GM12878 (cell line): ENCODE measurements at regions not wholly inside any gene's neighbourhood (a gene's known extent, or its start where the extent isn't known, plus 50 kb on each side); places are given as distances from the start of the nearest gene placed in this dataset.
A peak's percentile ranks its signal among the peaks of the same experiment; 100 is the strongest.

Experiments used
- ATAC-seq: fragments of 200-7000 bp; cut with Tn5 transposase; 3 replicates; pipeline ENCODE4 v1.9.1; 2020; ENCODE audit warnings: mild to moderate bottlenecking, moderate library complexity
- BruUV-seq: library from RNA; stranded (reverse); fragments of 400-500 nt; replicated peaks from 2 replicates; lab custom pipeline; 2021; lab: Mats Ljungman, UMichigan
- CTCF ChIA-PET: fragments of 300-600 bp; sonication (Branson Sonifier 250); formaldehyde crosslinking; extraction: SDS; loops from one replicate; lab custom pipeline; 2021; ENCODE audit warnings: inconsistent platforms; lab: Yijun Ruan, JAX
- POLR2A ChIA-PET: fragments of 350-600 bp; formaldehyde crosslinking; extraction: SDS; loops from one replicate; lab custom pipeline; 2021; ENCODE audit warnings: inconsistent platforms; lab: Charles Lee
- RAD21 ChIA-PET: fragments of 300-600 bp; sonication (Branson Sonifier 250); formaldehyde crosslinking; loops from one replicate; lab custom pipeline; 2023; ENCODE audit warnings: antibody characterized with exemption; ENCODE audit not compliant: unreplicated experiment; lab: Charles Lee
- SMC1A ChIA-PET: fragments of 300-600 bp; sonication (Branson Sonifier 250); formaldehyde crosslinking; loops from one replicate; lab custom pipeline; 2023; ENCODE audit not compliant: unreplicated experiment, uncharacterized antibody; lab: Charles Lee
- DNase-seq: peaks from one replicate; pipeline ENCODE4 v3.0.0-alpha.2; 2011; ENCODE audit warnings: low read depth, low spot score
- FAIRE-seq: peaks from 3 replicates; lab custom pipeline; 2011; peaks lifted over from hg19 to GRCh38; lab: Jason Lieb, UNC
- H2AFZ ChIP-seq: 2 replicates; pipeline ENCODE4 v1.6.0; 2011; ENCODE audit warnings: low read depth, low read length, control low read depth; ENCODE audit not compliant: control insufficient read depth
- H3K27ac ChIP-seq: 2 replicates; pipeline ENCODE4 v1.5.1; 2011; ENCODE audit warnings: control low read depth; ENCODE audit not compliant: control insufficient read depth, insufficient read depth
- H3K27me3 ChIP-seq, 2 experiments: replicated peaks in 1 of 2; 2 replicates each; pipeline versions ENCODE4 v1.6.0 to v1.6.1; 2011; ENCODE audit warnings: low read length in 1 of 2; ENCODE audit not compliant: control insufficient read depth in 2 of 2, insufficient read depth in 2 of 2
- H3K36me3 ChIP-seq, 2 experiments: 2 replicates each; pipeline ENCODE4 v1.5.1; 2011; ENCODE audit warnings: low read length in 1 of 2; ENCODE audit not compliant: control insufficient read depth in 2 of 2, insufficient read depth in 2 of 2
- H3K4me1 ChIP-seq: 2 replicates; pipeline ENCODE4 v1.6.1; 2011; ENCODE audit warnings: mild to moderate bottlenecking, low read length, moderate library complexity, mixed read lengths; ENCODE audit not compliant: control insufficient read depth, insufficient read depth
- H3K4me2 ChIP-seq: 2 replicates; pipeline ENCODE4 v1.6.0; 2011; ENCODE audit warnings: control low read depth; ENCODE audit not compliant: control insufficient read depth, insufficient read depth
- H3K4me3 ChIP-seq: fragments of 200-600 bp; sonication (generic); 2 replicates; pipeline ENCODE4 v1.5.1; 2016
- H3K79me2 ChIP-seq: 2 replicates; pipeline ENCODE4 v1.6.0; 2011; ENCODE audit warnings: low read length; ENCODE audit not compliant: control insufficient read depth, insufficient read depth
- H3K9ac ChIP-seq: 2 replicates; pipeline ENCODE4 v1.8.0; 2011; ENCODE audit warnings: low read length, control low read depth, mixed read lengths; ENCODE audit not compliant: control insufficient read depth, insufficient read depth
- H3K9me3 ChIP-seq: replicated peaks from 3 replicates; pipeline ENCODE4 v1.5.1; 2011; ENCODE audit warnings: mild to moderate bottlenecking, low read length; ENCODE audit not compliant: control insufficient read depth, insufficient read depth
- H4K20me1 ChIP-seq: 2 replicates; pipeline ENCODE4 v1.6.0; 2011; ENCODE audit not compliant: control insufficient read depth, insufficient read depth
- BACH1 ChIP-seq: fragments of 450-650 bp; IDR thresholded peaks from 2 replicates; pipeline ENCODE4 v1.6.1; 2017; ENCODE audit warnings: mild to moderate bottlenecking, borderline replicate concordance
- BMI1 ChIP-seq: fragments of 450-650 bp; IDR thresholded peaks from 2 replicates; pipeline ENCODE4 v1.6.1; 2016; ENCODE audit warnings: mild to moderate bottlenecking, moderate library complexity, borderline replicate concordance
- KAT2A ChIP-seq: conservative IDR thresholded peaks from 2 replicates; pipeline ENCODE4 v1.6.1; 2011; ENCODE audit warnings: low read depth, low read length; ENCODE audit not compliant: control insufficient read depth
- KLF5 ChIP-seq: fragments of 450-650 bp; IDR thresholded peaks from 2 replicates; pipeline ENCODE4 v1.6.1; 2014; ENCODE audit warnings: mild to moderate bottlenecking; ENCODE audit not compliant: partially characterized antibody
- NFXL1 ChIP-seq: fragments of 450-650 bp; IDR thresholded peaks from 2 replicates; pipeline ENCODE4 v1.6.1; 2017; ENCODE audit warnings: antibody characterized with exemption, mild to moderate bottlenecking, borderline replicate concordance
- POU2F2 ChIP-seq: IDR thresholded peaks from 3 replicates; pipeline ENCODE4 v1.6.1; 2011; ENCODE audit warnings: low read depth, mild to moderate bottlenecking, low read length, borderline replicate concordance
- RELA ChIP-seq: fragments of 450-650 bp; IDR thresholded peaks from 2 replicates; pipeline ENCODE4 v1.8.0; 2014; ENCODE audit warnings: borderline replicate concordance; ENCODE audit not compliant: partially characterized antibody
- RFX5 ChIP-seq: IDR thresholded peaks from 2 replicates; pipeline ENCODE4 v1.6.1; 2011; ENCODE audit warnings: low read depth, low read length, improper control_type of control experiment
- WGBS: methylation state at CpG from one replicate; pipeline ENCODE4 v1.1.6; 2016; ENCODE audit warnings: low lambda C conversion rate; ENCODE audit not compliant: insufficient replicate concordance, insufficient coverage; ENCODE audit errors: missing lambda C conversion rate; 5-methylcytosine and 5-hydroxymethylcytosine counted together
- in situ Hi-C: fragments of 300-500 bp; cut with MboI; formaldehyde crosslinking; loops from 9 replicates; pipeline ENCODE4 v1.14.3; 2018; ENCODE audit warnings: mixed read lengths
- intact Hi-C: fragments of 100-400 bp; cut with micrococcal nuclease; formaldehyde crosslinking; loops from one replicate; pipeline ENCODE4 v1.14.2; 2022; ENCODE audit not compliant: unreplicated experiment

DNA sequence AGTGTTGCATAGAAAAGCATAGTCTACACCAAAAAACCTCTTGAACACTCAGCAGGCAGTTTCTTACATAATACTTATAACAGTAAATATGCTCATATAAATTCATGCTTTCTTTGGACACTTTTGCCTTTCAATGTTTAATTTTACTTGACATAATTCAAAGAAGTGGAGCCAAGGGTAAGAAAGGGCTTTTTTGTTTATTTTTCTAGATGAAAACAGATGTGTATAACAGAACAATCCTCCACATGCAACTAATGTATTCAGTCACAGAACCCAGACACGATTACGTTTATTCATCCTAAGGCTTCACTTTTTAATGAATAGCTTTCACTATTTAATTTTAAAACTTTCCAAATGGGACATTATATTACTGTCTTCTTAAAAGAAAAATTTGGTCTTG is 58.0 kb upstream of the PTPN13 start (continued):
- no peak for TF ChIP-seq BACH1
- TF ChIP-seq NFXL1: no peak
- TF ChIP-seq, all 136 proteins: peak for 0

GRCh38 chr4:86542319-86543027 is 51.6 kb upstream of the PTPN13 start:
- no peak for TF ChIP-seq KAT2A
- TF ChIP-seq POU2F2: no peak
- TF ChIP-seq BMI1: no peak
- no peak for TF ChIP-seq RFX5
- TF ChIP-seq KLF5: no peak
- TF ChIP-seq RELA: no peak
- no peaks in the 10 kb centered on the region for H4K20me1 ChIP-seq
- H3K4me3 ChIP-seq: no peak overlapping the region
- peak; percentile 40 for ATAC-seq
- ChIA-PET RAD21 (interaction anchor here (1.0 to 4.7 kb wide), 7 partner anchors 10 to 51 kb away, joined by 3 to 32 read pairs (median 9); partner anchors contain the start of gene PTPN13), CTCF (interaction anchor here (0.7 to 3.7 kb wide), 13 partner anchors 8 to 52 kb away, joined by 3 to 14 read pairs (median 4); partner anchors contain the start of gene PTPN13), SMC1A (interaction anchor here (0.5 to 4.8 kb wide), 21 partner anchors 7 to 152 kb away, joined by 3 to 32 read pairs (median 4); partner anchors contain the start of gene PTPN13), POLR2A (interaction anchor here (0.6 to 2.7 kb wide), 6 partner anchors 12 to 362 kb away, joined by 3 to 11 read pairs (median 5); partner anchors contain the start of gene PTPN13)
- no peak overlapping the region for H3K4me2 ChIP-seq
- no peak overlapping the region for H3K27ac ChIP-seq
- H3K79me2 ChIP-seq: no peaks in the 10 kb centered on the region
- no peaks in the 10 kb centered on the region for H3K36me3 ChIP-seq
- H3K4me1 ChIP-seq: peaks cover 12% of the 10 kb centered on the region
- BruUV-seq: no TSS peak
- in situ Hi-C loops (no loop called here), intact Hi-C loops (no loop called here)
- H2AFZ ChIP-seq: no peak overlapping the region
- DNase-seq: no peak
- H3K9ac ChIP-seq: no peak overlapping the region
- FAIRE-seq: peak; percentile 81
- H3K27me3 ChIP-seq: no peaks in the 10 kb centered on the region; a peak in 1 of 4 replicates
- no peaks in the 10 kb centered on the region for H3K9me3 ChIP-seq
- 15% methylated on average over 4 of the region's 4 CpGs for WGBS
